ENCODE measurements at regions not wholly inside any gene's neighbourhood (a gene's known extent, or its start where the extent isn't known, plus 50 kb on each side); places are given as distances from the start of the nearest gene placed in this dataset.

DNA sequence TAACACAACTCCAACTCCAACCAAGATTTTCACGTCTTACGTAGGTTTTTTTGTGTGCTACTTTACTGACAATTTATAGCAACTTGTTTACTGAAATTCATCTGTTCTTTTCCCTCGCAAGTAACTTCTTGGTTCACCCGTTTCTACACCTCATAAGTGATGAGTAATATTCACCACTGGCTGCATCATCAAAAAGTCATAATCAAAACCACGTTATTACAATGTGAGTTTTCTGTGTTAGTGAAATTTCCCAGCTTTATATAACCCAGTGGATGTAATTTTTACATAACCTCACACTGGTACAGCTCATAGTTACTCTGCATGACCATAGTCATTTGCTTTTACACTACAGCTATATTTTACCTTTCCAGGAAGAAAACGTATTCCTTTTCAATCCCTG lies 401.1 kb upstream of the LYPLAL1 start:
- DNase-seq (ENCODE audit: low read depth): no peak

GRCh38 chr1:218775501-218776021 lies 398.1 kb upstream of the LYPLAL1 start:
- no peak for DNase-seq (ENCODE audit: low read depth)

DNA sequence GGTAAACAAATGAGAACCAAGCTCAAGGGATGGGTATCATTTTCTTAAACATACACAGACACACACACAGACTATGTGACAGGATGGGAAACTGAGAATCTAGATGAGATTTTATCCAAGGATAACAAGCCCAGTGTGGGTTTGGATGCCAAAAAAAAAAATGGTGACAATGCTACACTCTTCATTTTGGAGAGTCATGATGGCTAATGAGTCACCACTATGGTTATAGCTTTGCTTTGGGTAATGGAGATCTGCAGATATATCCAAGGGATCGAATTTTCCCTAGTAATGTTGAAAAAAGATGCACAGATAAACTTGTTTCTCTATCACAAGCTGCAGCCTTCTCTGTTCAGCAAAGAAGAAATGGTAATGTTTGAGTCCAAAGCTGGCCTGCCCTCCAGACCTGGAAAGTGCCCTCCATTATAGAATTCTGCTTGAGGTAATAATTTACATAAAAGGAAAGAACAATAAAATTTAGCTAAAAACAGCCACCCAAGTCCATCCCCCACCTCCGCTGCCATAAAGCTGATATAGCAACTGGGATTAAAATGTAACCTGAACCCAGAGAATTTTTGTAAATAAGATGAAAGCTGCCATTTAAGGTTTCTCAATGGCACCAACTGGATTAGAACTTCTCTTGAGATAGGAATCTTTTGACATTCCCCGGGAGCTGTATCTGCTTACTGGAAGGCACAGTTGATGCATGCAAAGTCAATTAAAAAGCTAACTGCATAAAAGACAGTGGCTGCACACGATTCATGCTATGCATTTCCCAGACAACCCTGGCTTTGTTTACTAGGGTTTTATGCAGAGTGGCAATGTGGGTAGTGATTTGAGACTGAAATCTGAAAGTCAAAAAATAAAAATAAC lies 395.2 kb upstream of the LYPLAL1 start:
- no peak for DNase-seq (ENCODE audit: low read depth)

GRCh38 chr1:218779341-218780100 lies 394.2 kb upstream of the LYPLAL1 start:
- DNase-seq (ENCODE audit: low read depth): no peak

DNA sequence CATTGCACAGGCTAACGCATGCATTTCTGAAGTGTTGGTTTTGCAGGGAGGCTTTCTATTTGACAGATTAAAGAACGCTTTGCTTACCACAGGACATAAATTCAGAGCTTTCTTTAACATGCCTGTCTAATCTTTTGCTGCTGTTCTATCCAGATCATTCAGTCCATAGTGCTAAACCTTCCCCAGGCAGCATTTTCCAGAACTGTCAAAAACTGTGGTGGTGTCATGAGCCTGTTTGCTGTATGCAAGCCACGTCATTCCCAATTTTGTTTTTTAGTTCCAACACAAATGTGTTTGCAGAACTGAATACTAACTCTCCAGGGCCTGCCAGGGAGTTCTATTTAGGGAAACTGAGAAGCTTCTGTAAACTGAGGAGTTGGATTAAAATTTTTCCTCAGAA lies 390.5 kb upstream of the LYPLAL1 start:
- DNase-seq (ENCODE audit: low read depth): no peak

DNA sequence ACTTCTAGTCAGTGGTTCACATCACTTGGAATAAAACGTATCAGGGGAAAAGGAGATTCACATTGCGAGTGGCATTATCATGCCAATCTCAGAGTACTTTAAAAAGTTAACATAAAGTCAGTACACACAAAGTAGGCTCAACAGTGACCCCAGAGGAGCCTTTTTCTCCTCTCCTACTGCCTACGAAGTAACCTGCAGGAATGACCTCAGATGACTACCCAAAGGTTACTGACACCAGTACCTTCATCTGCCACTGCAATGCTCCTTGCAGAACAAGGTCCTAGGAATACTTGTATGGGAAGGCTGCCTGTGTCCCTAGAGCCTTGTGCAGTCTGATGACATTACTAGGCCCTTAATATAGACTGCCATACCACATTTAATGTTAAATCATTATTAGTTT lies 389.8 kb upstream of the LYPLAL1 start:
- DNase-seq (ENCODE audit: low read depth): no peak

- no peak for DNase-seq (ENCODE audit: low read depth)
Measured at GRCh38 chr1:218785928-218786327, 387.8 kb upstream of the LYPLAL1 start.

GRCh38 chr1:218787826-218788225 lies 385.9 kb upstream of the LYPLAL1 start:
- no peak for DNase-seq (ENCODE audit: low read depth)

- no peak for DNase-seq (ENCODE audit: low read depth)
Measured at GRCh38 chr1:218796773-218797172, 376.9 kb upstream of the LYPLAL1 start.

- no peak for DNase-seq (ENCODE audit: low read depth)
Measured at GRCh38 chr1:218802799-218803198, 370.9 kb upstream of the LYPLAL1 start.

- DNase-seq (ENCODE audit: low read depth): no peak
Measured at GRCh38 chr1:218803351-218803997, 370.2 kb upstream of the LYPLAL1 start.

- no peak for DNase-seq (ENCODE audit: low read depth)
Measured at GRCh38 chr1:218804014-218804785, 369.5 kb upstream of the LYPLAL1 start.

DNA sequence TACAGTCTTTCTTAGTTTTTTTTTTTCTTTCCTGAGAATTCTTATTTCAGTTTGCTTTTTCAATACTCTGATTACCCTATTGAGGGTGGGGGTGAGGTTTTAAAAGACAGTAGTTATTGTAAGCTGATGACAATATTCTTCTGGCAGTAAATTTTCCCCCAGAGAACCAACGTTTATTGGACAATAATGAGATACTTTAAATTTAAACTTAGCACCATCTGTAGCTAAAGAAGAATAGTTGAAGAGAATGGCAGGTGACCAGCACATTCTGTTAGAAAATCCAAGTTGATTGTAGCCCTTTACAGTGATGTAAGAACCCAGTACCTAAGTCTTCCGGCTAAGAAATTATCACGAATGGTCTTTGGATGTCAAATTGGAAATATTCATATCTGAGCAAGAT lies 364.6 kb upstream of the LYPLAL1 start:
- no peak for DNase-seq (ENCODE audit: low read depth)

GRCh38 chr1:218809625-218810024 lies 364.1 kb upstream of the LYPLAL1 start:
- DNase-seq (ENCODE audit: low read depth): no peak

DNA sequence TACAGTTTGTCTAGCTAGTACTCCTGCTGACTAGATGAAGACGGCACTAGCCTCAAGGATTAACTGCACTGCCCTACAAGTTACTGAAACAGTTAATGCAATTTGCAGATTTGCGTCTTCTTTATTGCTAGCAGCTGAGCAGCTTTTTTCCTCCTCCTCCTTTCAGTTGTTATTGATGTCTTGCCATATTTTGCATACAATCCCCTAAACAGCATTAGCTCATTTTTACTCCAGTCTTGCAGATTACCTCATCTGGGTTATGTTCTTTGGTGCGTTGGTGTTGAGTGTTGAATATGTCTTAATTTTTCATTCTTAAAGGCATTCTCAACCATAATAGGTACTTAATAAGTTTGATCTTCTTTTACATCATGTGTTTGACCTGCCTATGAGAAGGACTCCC lies 363.4 kb upstream of the LYPLAL1 start:
- DNase-seq (ENCODE audit: low read depth): no peak

DNA sequence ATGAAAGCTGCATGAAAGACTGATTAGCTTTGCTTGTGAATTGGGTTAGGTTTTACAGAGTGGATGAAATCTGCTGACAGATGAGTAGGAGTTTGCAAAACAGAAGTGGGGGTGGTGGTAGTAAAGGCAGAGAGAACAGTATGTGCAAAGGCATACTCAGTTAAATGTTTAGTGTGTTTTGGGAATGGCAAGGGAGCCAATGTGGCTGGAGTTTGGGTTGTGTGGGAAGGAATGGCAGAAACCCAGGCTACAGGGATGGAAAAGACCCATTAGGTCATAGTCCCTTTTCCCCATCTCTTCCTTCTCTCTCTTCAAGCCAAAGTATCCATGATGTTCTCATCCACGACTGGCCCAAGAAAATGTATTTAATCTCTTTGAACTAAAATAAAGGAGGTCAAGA lies 362.2 kb upstream of the LYPLAL1 start:
- no peak for DNase-seq (ENCODE audit: low read depth)

- DNase-seq (ENCODE audit: low read depth): no peak
Measured at GRCh38 chr1:218812360-218812759, 361.3 kb upstream of the LYPLAL1 start.

- no peak for DNase-seq (ENCODE audit: low read depth)
Measured at GRCh38 chr1:218813237-218813636, 360.4 kb upstream of the LYPLAL1 start.

DNA sequence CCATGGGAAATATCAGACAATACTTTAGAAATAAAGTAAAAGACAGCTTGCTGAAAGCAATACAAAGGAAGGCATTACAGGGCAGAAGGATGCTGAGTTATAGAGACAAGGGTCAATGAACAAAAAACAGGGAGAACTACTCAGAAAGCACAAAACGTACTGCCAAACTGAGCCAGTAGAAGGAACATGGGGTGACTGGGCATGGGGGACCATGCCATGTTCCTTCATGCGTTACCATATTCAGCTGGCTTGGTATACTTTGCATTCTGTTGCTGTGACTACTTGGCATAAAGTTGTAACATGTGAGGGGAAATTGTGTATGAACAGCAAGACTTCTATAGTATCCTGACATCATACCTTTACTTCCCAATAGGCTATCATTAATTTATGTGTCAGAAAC lies 358.6 kb upstream of the LYPLAL1 start:
- no peak for DNase-seq (ENCODE audit: low read depth)

DNA sequence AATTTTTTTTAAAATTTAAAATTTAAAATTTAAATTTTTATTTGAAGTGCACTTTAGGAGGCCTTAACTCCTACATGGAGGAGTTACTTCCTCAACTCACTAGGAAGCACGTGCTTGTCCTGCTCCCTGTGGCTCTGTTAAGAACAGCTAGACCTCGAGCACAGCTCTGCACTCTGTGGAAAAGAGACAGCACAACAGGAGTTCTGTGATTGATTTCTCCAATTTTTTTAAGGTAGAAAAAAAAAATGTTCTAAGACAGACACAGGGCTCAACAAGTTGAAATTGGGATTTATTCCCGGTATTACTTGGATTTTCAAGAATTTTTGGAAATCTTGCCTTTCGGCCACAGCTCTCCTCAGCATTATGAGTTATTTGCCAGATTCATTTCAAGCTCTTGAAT lies 356.6 kb upstream of the LYPLAL1 start:
- no peak for DNase-seq (ENCODE audit: low read depth)

- no peak for DNase-seq (ENCODE audit: low read depth)
Measured at GRCh38 chr1:218817691-218818465, 355.8 kb upstream of the LYPLAL1 start.

Measured in stimulated activated CD8-positive, alpha-beta memory T cell treated with anti-CD3 and anti-CD28 coated beads, Interleukin-15, amount 100 ng/mL, for 24 hours (primary cell).